ENCODE measurements at regions not wholly inside any gene's neighbourhood (a gene's known extent, or its start where the extent isn't known, plus 50 kb on each side); places are given as distances from the start of the nearest gene placed in this dataset.

GRCh38 chr2:146807568-146808168, 1037.2 kb upstream of the ACVR2A start:
- no peak for DNase-seq (ENCODE audit: low read depth in 2 of 2)

GRCh38 chr2:146806364-146807005, 1038.3 kb upstream of the ACVR2A start:
- DNase-seq (ENCODE audit: low read depth in 2 of 2): no peak

- DNase-seq (ENCODE audit: low read depth in 2 of 2): no peak
These were observed 1040.5 kb upstream of the ACVR2A start for GRCh38 chr2:146804288-146804687.

- no peak for DNase-seq (ENCODE audit: low read depth in 2 of 2)
These were observed 1042.9 kb upstream of the ACVR2A start for GRCh38 chr2:146801886-146802285.

GRCh38 chr2:146786396-146786795, 1058.4 kb upstream of the ACVR2A start:
- no peak for DNase-seq (ENCODE audit: low read depth in 2 of 2)

- DNase-seq (ENCODE audit: low read depth in 2 of 2): no peak
These were observed 1059.7 kb upstream of the ACVR2A start for GRCh38 chr2:146785101-146785500.

GRCh38 chr2:146784602-146785001, 1060.2 kb upstream of the ACVR2A start:
- no peak for DNase-seq (ENCODE audit: low read depth in 2 of 2)

GRCh38 chr2:146777181-146777580, 1067.6 kb upstream of the ACVR2A start:
- DNase-seq (ENCODE audit: low read depth in 2 of 2): no peak

- no peak for DNase-seq (ENCODE audit: low read depth in 2 of 2)
These were observed 1068.2 kb upstream of the ACVR2A start for GRCh38 chr2:146776596-146776995.

GRCh38 chr2:146771531-146771930, 1073.3 kb upstream of the ACVR2A start:
- DNase-seq (ENCODE audit: low read depth in 2 of 2): no peak

- DNase-seq (ENCODE audit: low read depth in 2 of 2): no peak
These were observed 1080.5 kb upstream of the ACVR2A start for GRCh38 chr2:146764301-146764700.

- no peak for DNase-seq (ENCODE audit: low read depth in 2 of 2)
These were observed 1082.0 kb upstream of the ACVR2A start for GRCh38 chr2:146762786-146763185.

- no peak for DNase-seq (ENCODE audit: low read depth in 2 of 2)
These were observed 1090.2 kb upstream of the ACVR2A start for GRCh38 chr2:146754606-146755005.

- DNase-seq (ENCODE audit: low read depth in 2 of 2): no peak
These were observed 1096.8 kb upstream of the ACVR2A start for GRCh38 chr2:146748046-146748445.

GRCh38 chr2:146741260-146741659, 1103.6 kb upstream of the ACVR2A start:
- no peak for DNase-seq (ENCODE audit: low read depth in 2 of 2)

GRCh38 chr2:146734821-146735190, 1110.0 kb upstream of the ACVR2A start:
- DNase-seq (ENCODE audit: low read depth in 2 of 2): no peak

GRCh38 chr2:146734042-146734820, 1110.6 kb upstream of the ACVR2A start:
- no peak for DNase-seq (ENCODE audit: low read depth in 2 of 2)

- no peak for DNase-seq (ENCODE audit: low read depth in 2 of 2)
These were observed 1113.9 kb upstream of the ACVR2A start for GRCh38 chr2:146730882-146731281.

- no peak for DNase-seq (ENCODE audit: low read depth in 2 of 2)
These were observed 1123.3 kb upstream of the ACVR2A start for GRCh38 chr2:146721486-146721885.

GRCh38 chr2:146720170-146720569, 1124.7 kb upstream of the ACVR2A start:
- no peak for DNase-seq (ENCODE audit: low read depth in 2 of 2)

GRCh38 chr2:146716591-146716990, 1128.2 kb upstream of the ACVR2A start:
- DNase-seq (ENCODE audit: low read depth in 2 of 2): no peak

GRCh38 chr2:146709004-146709403, 1135.8 kb upstream of the ACVR2A start:
- no peak for DNase-seq (ENCODE audit: low read depth in 2 of 2)

- no peak for DNase-seq (ENCODE audit: low read depth in 2 of 2)
These were observed 1143.6 kb upstream of the ACVR2A start for GRCh38 chr2:146701183-146701582.

Data from stimulated activated CD4-positive, alpha-beta T cell treated with anti-CD3 and anti-CD28 coated beads, Interleukin-1b, Interleukin-23, amount 100 ng/mL, for 4 hours (primary cell).